Spleen (tissue), 11 donors: ENCODE measurements at regions not wholly inside any gene's neighbourhood (a gene's known extent, or its start where the extent isn't known, plus 50 kb on each side); places are given as distances from the start of the nearest gene placed in this dataset.
"Not testable (repeated sequence)": the region's sequence is repeated elsewhere in the genome, so short reads cannot be mapped to it uniquely, and the experiment has no call there.

Experiments used
- DNase-seq: peaks from one replicate; pipeline ENCODE4 v3.0.0-alpha.2; 2020
- H3K27ac ChIP-seq, 8 donors: fragments of 200-600 bp; sonication (generic) in 7 of 8; 1 replicate in 4 of 8; 2 replicates in 4 of 8; pipeline versions ENCODE4 v1.5.0 to v1.8.0; 2016 to 2021; ENCODE audit warnings: inconsistent platforms in 4 of 8, mild to moderate bottlenecking in 4 of 8, moderate library complexity in 1 of 8
- H3K27me3 ChIP-seq, 7 donors: fragments of 200-600 bp; sonication (generic) in 6 of 7; replicated peaks in 1 of 7; 1 replicate in 4 of 7; 2 replicates in 3 of 7; pipeline versions ENCODE4 v1.5.0 to v1.8.0; 2016 to 2021; ENCODE audit warnings: inconsistent platforms in 3 of 7, mild to moderate bottlenecking in 1 of 7
- H3K36me3 ChIP-seq, 6 donors: fragments of 200-600 bp; sonication (generic) in 5 of 6; 1 replicate in 4 of 6; 2 replicates in 2 of 6; pipeline versions ENCODE4 v1.5.0 to v1.8.0; 2016 to 2021; ENCODE audit warnings: inconsistent platforms in 2 of 6
- H3K4me1 ChIP-seq, 6 donors: fragments of 200-600 bp; sonication (generic) in 5 of 6; 1 replicate in 3 of 6; 2 replicates in 3 of 6; pipeline versions ENCODE4 v1.5.0 to v1.8.0; 2016 to 2021; ENCODE audit warnings: inconsistent platforms in 3 of 6
- H3K4me3 ChIP-seq, 8 donors: fragments of 200-600 bp; sonication (generic) in 7 of 8; 1 replicate in 4 of 8; 2 replicates in 4 of 8; pipeline versions ENCODE4 v1.5.0 to v1.8.0; 2016 to 2021; ENCODE audit warnings: inconsistent platforms in 4 of 8, mild to moderate bottlenecking in 4 of 8, moderate library complexity in 2 of 8
- H3K9me3 ChIP-seq, 8 donors: fragments of 200-600 bp; sonication (generic) in 7 of 8; 1 replicate in 4 of 8; 2 replicates in 4 of 8; pipeline versions ENCODE4 v1.5.0 to v1.8.0; 2016 to 2021; ENCODE audit warnings: inconsistent platforms in 4 of 8
- POLR2AphosphoS5 ChIP-seq, 3 donors: sonication (generic); formaldehyde crosslinking; IDR thresholded peaks; one replicate each; pipeline ENCODE4 v1.5.1; 2017; ENCODE audit warnings: antibody characterized with exemption in 3 of 3
- WGBS, 5 donors: extraction: QIAGEN DNeasy Blood & Tissue Kit in 3 of 5; methylation state at CpG; one replicate each; pipeline versions ENCODE4 v1.1.5 to v1.1.7; 2013 to 2018; 5-methylcytosine and 5-hydroxymethylcytosine counted together
- intact Hi-C: fragments of 100-400 bp; cut with DNase I; formaldehyde crosslinking; loops from one replicate; pipeline ENCODE4 v1.15.0; 2023; ENCODE audit warnings: low total_unique reads
- donor health status: healthy with polysubstance abuse.
- donor health status: DM: no; HTN: no; CAD: no; lungs with moderate emphysema.
- donor health status: DM: no; HTN: no; CAD: no.
- donor health status: Bipolar disorder and iron deficiency.
- donor health status: healthy.
- donor health status: DM: no; HTN: no; CAD: no.
- donor health status: DM: yes; HTN: yes; CAD: no.

GRCh38 chr16:21361612-21362227 is 83.6 kb upstream of the CRYM start:
- 72 to 87% (median 75%) methylated on average over 8 to 9 of the region's 9 CpGs for WGBS, 5 donors

GRCh38 chr16:21361045-21361444 is 83.0 kb upstream of the CRYM start:
- intact Hi-C loops, H3K27me3 ChIP-seq, H3K9me3 ChIP-seq, H3K4me3 ChIP-seq, H3K36me3 ChIP-seq, DNase-seq: not testable (repeated sequence)
- WGBS, 5 donors: 57 to 82% (median 71%) methylated on average over 3 of the region's 3 CpGs
- peak overlapping the region in 3 of 8 donors; percentile 54 to 84 (median 54) for H3K27ac ChIP-seq
- peaks cover 0 to 76% (median 13%) of the 10 kb centered on the region in 6 donors for H3K4me1 ChIP-seq

More at GRCh38 chr16:21361612-21362227, 83.6 kb upstream of the CRYM start:
- H3K9me3 ChIP-seq, H3K36me3 ChIP-seq, intact Hi-C loops, H3K4me3 ChIP-seq, H3K27me3 ChIP-seq, H3K27ac ChIP-seq, DNase-seq: not testable (repeated sequence)
- H3K4me1 ChIP-seq: peaks cover 0 to 73% (median 7%) of the 10 kb centered on the region in 6 donors

- DNase-seq, H3K9me3 ChIP-seq, H3K4me3 ChIP-seq, H3K36me3 ChIP-seq, H3K27me3 ChIP-seq, intact Hi-C loops: not testable (repeated sequence)
- peaks cover 0 to 80% (median 14%) of the 10 kb centered on the region in 6 donors for H3K4me1 ChIP-seq
- 68 to 87% (median 74%) methylated on average over 11 to 12 of the region's 12 CpGs for WGBS, 5 donors
- H3K27ac ChIP-seq: peak overlapping the region in 6 of 8 donors; percentile 4 to 84 (median 57)
Observed at GRCh38 chr16:21359513-21359912, 81.4 kb upstream of the CRYM start.

GRCh38 chr16:21358261-21358795 is 80.2 kb upstream of the CRYM start:
- H3K27me3 ChIP-seq, H3K36me3 ChIP-seq, H3K9me3 ChIP-seq, intact Hi-C loops: not testable (repeated sequence)
- Histone ChIP-seq H3K4me3 (peak overlapping the region in 1 of 8 donors; percentile 4), H3K27ac (peak overlapping the region in 6 of 8 donors; percentile 15 to 84 (median 62)), H3K4me1 (peaks cover 0 to 72% (median 14%) of the 10 kb centered on the region in 6 donors)
- DNase-seq: peak; percentile 88
- TF ChIP-seq POLR2AphosphoS5 (IDR thresholded peaks at IDR 0.05): peak; percentile 64 to 79 (median 78)
- WGBS, 5 donors: 50 to 71% (median 56%) methylated on average over 16 to 18 of the region's 18 CpGs

- WGBS, 5 donors: 26 to 45% (median 37%) methylated on average over 6 to 10 of the region's 10 CpGs
- H3K36me3 ChIP-seq, H3K9me3 ChIP-seq, H3K4me3 ChIP-seq, intact Hi-C loops, H3K27me3 ChIP-seq: not testable (repeated sequence)
- H3K4me1 ChIP-seq: peaks cover 0 to 52% (median 14%) of the 10 kb centered on the region in 6 donors
- TF ChIP-seq POLR2AphosphoS5 (IDR thresholded peaks at IDR 0.05): peak; percentile 32 to 63 (median 55)
- peak; percentile 85 for DNase-seq
- H3K27ac ChIP-seq: peak overlapping the region in 1 of 8 donors; percentile 24
Observed at GRCh38 chr16:21356308-21356707, 78.2 kb upstream of the CRYM start.

GRCh38 chr16:21351433-21351832 is 73.3 kb upstream of the CRYM start:
- H3K4me1 ChIP-seq, H3K27ac ChIP-seq, intact Hi-C loops, DNase-seq, H3K27me3 ChIP-seq, H3K36me3 ChIP-seq, H3K4me3 ChIP-seq, H3K9me3 ChIP-seq: not testable (repeated sequence)
- WGBS, 5 donors: 46 to 83% (median 75%) methylated on average over 3 to 5 of the region's 5 CpGs

GRCh38 chr16:21350851-21351250 is 72.8 kb upstream of the CRYM start:
- H3K36me3 ChIP-seq, DNase-seq, intact Hi-C loops, H3K4me3 ChIP-seq, H3K27me3 ChIP-seq, H3K27ac ChIP-seq, H3K9me3 ChIP-seq, H3K4me1 ChIP-seq: not testable (repeated sequence)
- WGBS, 5 donors: 88 to 91% (median 89%) methylated on average over 3 to 5 of the region's 6 CpGs

GRCh38 chr16:21349336-21349735 is 71.2 kb upstream of the CRYM start:
- WGBS, 5 donors: 89 to 93% (median 91%) methylated on average over 8 to 13 of the region's 13 CpGs
- H3K9me3 ChIP-seq, H3K4me1 ChIP-seq, H3K27ac ChIP-seq, intact Hi-C loops, DNase-seq, H3K27me3 ChIP-seq, H3K4me3 ChIP-seq, H3K36me3 ChIP-seq: not testable (repeated sequence)

GRCh38 chr16:21348815-21349214 is 70.7 kb upstream of the CRYM start:
- H3K9me3 ChIP-seq, H3K4me3 ChIP-seq, DNase-seq, H3K27me3 ChIP-seq, H3K36me3 ChIP-seq, intact Hi-C loops, H3K4me1 ChIP-seq, H3K27ac ChIP-seq: not testable (repeated sequence)
- 78 to 90% (median 81%) methylated on average over 9 of the region's 9 CpGs for WGBS, 5 donors

GRCh38 chr16:21347538-21347937 is 69.4 kb upstream of the CRYM start:
- H3K27ac ChIP-seq, DNase-seq, H3K4me3 ChIP-seq, H3K27me3 ChIP-seq, H3K36me3 ChIP-seq, intact Hi-C loops, H3K9me3 ChIP-seq, H3K4me1 ChIP-seq: not testable (repeated sequence)
- WGBS, 5 donors: 80 to 89% (median 87%) methylated on average over 3 to 9 of the region's 11 CpGs

- H3K27ac ChIP-seq, H3K27me3 ChIP-seq, H3K4me3 ChIP-seq, H3K4me1 ChIP-seq, H3K9me3 ChIP-seq, H3K36me3 ChIP-seq, DNase-seq, intact Hi-C loops: not testable (repeated sequence)
- 87 to 92% (median 88%) methylated on average over 19 to 25 of the region's 25 CpGs for WGBS, 5 donors
Observed at GRCh38 chr16:21346756-21347491, 68.8 kb upstream of the CRYM start.
